Transverse colon (tissue), 4 donors: ENCODE measurements at regions not wholly inside any gene's neighbourhood (a gene's known extent, or its start where the extent isn't known, plus 50 kb on each side); places are given as distances from the start of the nearest gene placed in this dataset.
"Not testable (repeated sequence)": the region's sequence is repeated elsewhere in the genome, so short reads cannot be mapped to it uniquely, and the experiment has no call there.

ENCODE experiments used
- CTCF ChIP-seq, 5 experiments: fragments of 200-600 bp in 3 of 5; fragments of 450-650 bp in 2 of 5; sonication (generic) in 3 of 5; IDR thresholded peaks; 1 replicate in 2 of 5; 2 replicates in 3 of 5; pipeline ENCODE4 v1.5.1; 2016 to 2017; ENCODE audit warnings: antibody characterized with exemption in 5 of 5, inconsistent platforms in 3 of 5, mild to moderate bottlenecking in 2 of 5, moderate library complexity in 1 of 5
- EP300 ChIP-seq: sonication (generic); formaldehyde crosslinking; IDR thresholded peaks from one replicate; pipeline ENCODE4 v1.6.1; 2017; ENCODE audit warnings: antibody characterized with exemption, low read depth
- POLR2A ChIP-seq: fragments of 450-650 bp; IDR thresholded peaks from one replicate; pipeline ENCODE4 v1.6.1; 2016; ENCODE audit warnings: antibody characterized with exemption, mild to moderate bottlenecking, moderate library complexity
- POLR2AphosphoS5 ChIP-seq, 3 donors: sonication (generic); formaldehyde crosslinking; IDR thresholded peaks; one replicate each; pipeline ENCODE4 v1.6.1; 2016; ENCODE audit warnings: antibody characterized with exemption in 3 of 3

GRCh38 chr20:30287459-30287858, 970.0 kb upstream of the DEFB115 start:
- not testable (repeated sequence) for TF ChIP-seq CTCF (IDR thresholded peaks at IDR 0.05); EP300; POLR2AphosphoS5 (IDR thresholded peaks at IDR 0.05); POLR2A
